Osteocyte (in vitro differentiated cells): ENCODE measurements at regions not wholly inside any gene's neighbourhood (a gene's known extent, or its start where the extent isn't known, plus 50 kb on each side); places are given as distances from the start of the nearest gene placed in this dataset.
"Not testable (repeated sequence)": the region's sequence is repeated elsewhere in the genome, so short reads cannot be mapped to it uniquely, and the experiment has no call there.

Experiments used
- DNase-seq: peaks from one replicate; pipeline ENCODE4 v3.0.0; 2021; ENCODE audit warnings: mixed read lengths; ENCODE audit not compliant: unreplicated experiment; ENCODE audit errors: extremely low spot score
- H3K27ac Mint-ChIP-seq: one replicate; pipeline ENCODE4 v1.8.0; 2021; ENCODE audit warnings: mild to moderate bottlenecking, mixed read lengths; ENCODE audit not compliant: unreplicated experiment
- H3K27me3 Mint-ChIP-seq: one replicate; pipeline ENCODE4 v1.8.0; 2021; ENCODE audit warnings: mixed read lengths; ENCODE audit not compliant: unreplicated experiment
- H3K36me3 Mint-ChIP-seq: one replicate; pipeline ENCODE4 v1.8.0; 2021; ENCODE audit warnings: mixed read lengths; ENCODE audit not compliant: unreplicated experiment
- H3K4me1 Mint-ChIP-seq: one replicate; pipeline ENCODE4 v1.8.0; 2021; ENCODE audit warnings: mixed read lengths; ENCODE audit not compliant: unreplicated experiment
- H3K4me3 Mint-ChIP-seq: one replicate; pipeline ENCODE4 v1.8.0; 2021; ENCODE audit warnings: mild to moderate bottlenecking, moderate library complexity, mixed read lengths; ENCODE audit not compliant: unreplicated experiment
- H3K9me3 Mint-ChIP-seq: one replicate; pipeline ENCODE4 v1.8.0; 2021; ENCODE audit warnings: mixed read lengths; ENCODE audit not compliant: unreplicated experiment
- CTCF ChIP-seq: fragments of 200-600 bp; sonication (generic); IDR thresholded peaks from 2 replicates; pipeline ENCODE4 v1.5.0; 2021; ENCODE audit warnings: antibody characterized with exemption, mild to moderate bottlenecking, moderate library complexity

- H3K4me3 Mint-ChIP-seq = no peak overlapping the region
- H3K27ac Mint-ChIP-seq = no peak overlapping the region
- peaks cover 30% of the 10 kb centered on the region for H3K27me3 Mint-ChIP-seq
- no peaks in the 10 kb centered on the region for H3K9me3 Mint-ChIP-seq
- no peaks in the 10 kb centered on the region for H3K4me1 Mint-ChIP-seq
- no peaks in the 10 kb centered on the region for H3K36me3 Mint-ChIP-seq
- no peak for TF ChIP-seq CTCF
- DNase-seq = no peak
Measured at GRCh38 chr10:7070950-7071349, 339.9 kb downstream of the SFMBT2 start.

GRCh38 chr10:7069706-7070105 is 341.1 kb downstream of the SFMBT2 start:
- no peaks in the 10 kb centered on the region for H3K36me3 Mint-ChIP-seq
- no peak overlapping the region for H3K4me3 Mint-ChIP-seq
- H3K4me1 Mint-ChIP-seq = no peaks in the 10 kb centered on the region
- H3K27me3 Mint-ChIP-seq = peaks cover 18% of the 10 kb centered on the region
- no peak overlapping the region for H3K27ac Mint-ChIP-seq
- no peak for TF ChIP-seq CTCF
- no peaks in the 10 kb centered on the region for H3K9me3 Mint-ChIP-seq
- DNase-seq = no peak

- no peaks in the 10 kb centered on the region for H3K36me3 Mint-ChIP-seq
- no peaks in the 10 kb centered on the region for H3K9me3 Mint-ChIP-seq
- H3K27ac Mint-ChIP-seq = no peak overlapping the region
- TF ChIP-seq CTCF = no peak
- H3K4me3 Mint-ChIP-seq = no peak overlapping the region
- no peaks in the 10 kb centered on the region for H3K4me1 Mint-ChIP-seq
- no peaks in the 10 kb centered on the region for H3K27me3 Mint-ChIP-seq
- DNase-seq = no peak
Measured at GRCh38 chr10:7056216-7056615, 354.6 kb downstream of the SFMBT2 start.

GRCh38 chr10:7054915-7055314 is 355.9 kb downstream of the SFMBT2 start:
- Mint-ChIP-seq H3K36me3 (no peaks in the 10 kb centered on the region), H3K4me1 (no peaks in the 10 kb centered on the region), H3K27ac (no peak overlapping the region), H3K4me3 (no peak overlapping the region), H3K9me3 (peaks cover 4% of the 10 kb centered on the region), H3K27me3 (no peaks in the 10 kb centered on the region)
- TF ChIP-seq CTCF = peak; percentile 26
- no peak for DNase-seq

GRCh38 chr10:7053195-7053594 is 357.6 kb downstream of the SFMBT2 start:
- H3K27me3 Mint-ChIP-seq = no peaks in the 10 kb centered on the region
- no peak overlapping the region for H3K27ac Mint-ChIP-seq
- no peak for DNase-seq
- no peaks in the 10 kb centered on the region for H3K4me1 Mint-ChIP-seq
- no peak for TF ChIP-seq CTCF
- H3K4me3 Mint-ChIP-seq = no peak overlapping the region
- H3K36me3 Mint-ChIP-seq = no peaks in the 10 kb centered on the region
- H3K9me3 Mint-ChIP-seq = peaks cover 4% of the 10 kb centered on the region

- not testable (repeated sequence) for H3K27me3 Mint-ChIP-seq, H3K9me3 Mint-ChIP-seq, H3K4me3 Mint-ChIP-seq, H3K4me1 Mint-ChIP-seq, H3K36me3 Mint-ChIP-seq, DNase-seq, H3K27ac Mint-ChIP-seq
Measured at GRCh38 chr10:7050024-7050423, 360.8 kb downstream of the SFMBT2 start.
